Left lung (tissue), 4 donors: ENCODE measurements at regions not wholly inside any gene's neighbourhood (a gene's known extent, or its start where the extent isn't known, plus 50 kb on each side); places are given as distances from the start of the nearest gene placed in this dataset.

Experiments used
- ATAC-seq: fragments of 200-7000 bp; cut with Tn5 transposase; one replicate; pipeline ENCODE4 v1.9.1; 2020; ENCODE audit warnings: moderate library complexity
- DNase-seq, 4 donors: peaks; one replicate each; pipeline ENCODE4 v3.0.0-alpha.2; 2013 to 2020
- H3K27ac ChIP-seq, 2 donors: fragments of 200-600 bp; sonication (generic) in 1 of 2; one replicate each; pipeline versions ENCODE4 v1.5.0 to v1.8.0; 2020 to 2021
- H3K27me3 ChIP-seq, 2 donors: fragments of 200-600 bp; sonication (generic) in 1 of 2; one replicate each; pipeline versions ENCODE4 v1.5.0 to v1.8.0; 2020 to 2021
- H3K36me3 ChIP-seq, 2 donors: fragments of 200-600 bp; sonication (generic) in 1 of 2; one replicate each; pipeline versions ENCODE4 v1.5.0 to v1.8.0; 2020 to 2021
- H3K4me1 ChIP-seq, 2 donors: fragments of 200-600 bp; one replicate each; pipeline ENCODE4 v1.8.0; 2021
- H3K4me3 ChIP-seq, 2 donors: fragments of 200-600 bp; sonication (generic) in 1 of 2; one replicate each; pipeline versions ENCODE4 v1.5.0 to v1.8.0; 2020 to 2021; ENCODE audit warnings: mild to moderate bottlenecking in 1 of 2
- H3K9me3 ChIP-seq, 2 donors: fragments of 200-600 bp; sonication (generic) in 1 of 2; one replicate each; pipeline versions ENCODE4 v1.5.0 to v1.8.0; 2020 to 2021
- CTCF ChIP-seq, 2 donors: fragments of 200-600 bp; sonication (generic) in 1 of 2; IDR thresholded peaks; one replicate each; pipeline versions ENCODE4 v1.5.0 to v1.8.0; 2021; ENCODE audit warnings: antibody characterized with exemption in 2 of 2
- intact Hi-C, 2 donors: fragments of 100-400 bp; cut with DNase I; formaldehyde crosslinking; loops; one replicate each; pipeline versions ENCODE4 v1.11.2 to v1.14.2; 2022
- donor health status: DM: no; HTN: yes; CAD: no.
- donor health status: DM: no; HTN: no; CAD: no.

- DNase-seq = no peak
- Histone ChIP-seq H3K4me1 (no peaks in the 10 kb centered on the region), H3K4me3 (no peak overlapping the region), H3K36me3 (no peaks in the 10 kb centered on the region), H3K27ac (no peak overlapping the region), H3K9me3 (no peaks in the 10 kb centered on the region), H3K27me3 (no peaks in the 10 kb centered on the region)
- intact Hi-C loops = no loop called here
- TF ChIP-seq CTCF (IDR thresholded peaks at IDR 0.05) = no peak
- no peak for ATAC-seq
Measured at GRCh38 chr14:97649752-97650151, 852.6 kb downstream of the VRK1 start.

GRCh38 chr14:97655169-97655948 is 858.2 kb downstream of the VRK1 start:
- Histone ChIP-seq H3K27me3 (no peaks in the 10 kb centered on the region), H3K4me3 (no peak overlapping the region), H3K4me1 (no peaks in the 10 kb centered on the region), H3K27ac (no peak overlapping the region), H3K36me3 (no peaks in the 10 kb centered on the region), H3K9me3 (no peaks in the 10 kb centered on the region)
- intact Hi-C loops = no loop called here
- DNase-seq = no peak
- ATAC-seq = no peak
- no peak for TF ChIP-seq CTCF (IDR thresholded peaks at IDR 0.05)

GRCh38 chr14:97657609-97658008 is 860.4 kb downstream of the VRK1 start:
- intact Hi-C loops = no loop called here
- DNase-seq = no peak
- TF ChIP-seq CTCF (IDR thresholded peaks at IDR 0.05) = no peak
- no peaks in the 10 kb centered on the region for H3K4me1 ChIP-seq
- no peak overlapping the region for H3K4me3 ChIP-seq
- no peaks in the 10 kb centered on the region for H3K27me3 ChIP-seq
- no peaks in the 10 kb centered on the region for H3K9me3 ChIP-seq
- H3K36me3 ChIP-seq = no peaks in the 10 kb centered on the region
- no peak overlapping the region for H3K27ac ChIP-seq
- ATAC-seq = no peak

- H3K9me3 ChIP-seq = no peaks in the 10 kb centered on the region
- intact Hi-C loops = no loop called here
- H3K27ac ChIP-seq = no peak overlapping the region
- ATAC-seq (no peak), DNase-seq (no peak)
- no peaks in the 10 kb centered on the region for H3K27me3 ChIP-seq
- H3K4me3 ChIP-seq = no peak overlapping the region
- no peaks in the 10 kb centered on the region for H3K36me3 ChIP-seq
- no peak for TF ChIP-seq CTCF (IDR thresholded peaks at IDR 0.05)
- H3K4me1 ChIP-seq = no peaks in the 10 kb centered on the region
Measured at GRCh38 chr14:97687944-97688630, 890.9 kb downstream of the VRK1 start.

GRCh38 chr14:97688631-97689336 is 891.6 kb downstream of the VRK1 start:
- Histone ChIP-seq H3K9me3 (no peaks in the 10 kb centered on the region), H3K36me3 (no peaks in the 10 kb centered on the region), H3K4me1 (no peaks in the 10 kb centered on the region), H3K4me3 (no peak overlapping the region), H3K27me3 (no peaks in the 10 kb centered on the region), H3K27ac (no peak overlapping the region)
- ATAC-seq (no peak), DNase-seq (no peak)
- no peak for TF ChIP-seq CTCF (IDR thresholded peaks at IDR 0.05)
- intact Hi-C loops = no loop called here
